ENCODE measurements at regions not wholly inside any gene's neighbourhood (a gene's known extent, or its start where the extent isn't known, plus 50 kb on each side); places are given as distances from the start of the nearest gene placed in this dataset.

- Histone ChIP-seq H3K4me3 (ENCODE audit: low read length) (no peak overlapping the region), H3K9me2 (replicated peaks; ENCODE audit: insufficient read depth, low read length) (no peaks in the 10 kb centered on the region), H3K36me3 (replicated peaks; ENCODE audit: insufficient read depth, low read length) (no peaks in the 10 kb centered on the region), H3K27ac (ENCODE audit: low read length) (no peak overlapping the region), H3K79me2 (ENCODE audit: low read length) (no peaks in the 10 kb centered on the region), H3F3A (ENCODE audit: insufficient read depth, low read length) (no peaks in the 10 kb centered on the region), H3K9me3 (replicated peaks; ENCODE audit: insufficient read depth, low read length) (no peaks in the 10 kb centered on the region), H3K4me2 (ENCODE audit: low read depth, low read length) (no peak overlapping the region), H2AFZ (ENCODE audit: low read length) (no peak overlapping the region), H3K27me3 (replicated peaks; ENCODE audit: insufficient read depth, low read length) (no peaks in the 10 kb centered on the region), H4K20me1 (ENCODE audit: insufficient read depth, low read length) (no peaks in the 10 kb centered on the region), H3K4me1 (ENCODE audit: low read length) (no peaks in the 10 kb centered on the region), H3K9ac (ENCODE audit: low read length) (no peak overlapping the region)
- TF ChIP-seq, protein P1, sequence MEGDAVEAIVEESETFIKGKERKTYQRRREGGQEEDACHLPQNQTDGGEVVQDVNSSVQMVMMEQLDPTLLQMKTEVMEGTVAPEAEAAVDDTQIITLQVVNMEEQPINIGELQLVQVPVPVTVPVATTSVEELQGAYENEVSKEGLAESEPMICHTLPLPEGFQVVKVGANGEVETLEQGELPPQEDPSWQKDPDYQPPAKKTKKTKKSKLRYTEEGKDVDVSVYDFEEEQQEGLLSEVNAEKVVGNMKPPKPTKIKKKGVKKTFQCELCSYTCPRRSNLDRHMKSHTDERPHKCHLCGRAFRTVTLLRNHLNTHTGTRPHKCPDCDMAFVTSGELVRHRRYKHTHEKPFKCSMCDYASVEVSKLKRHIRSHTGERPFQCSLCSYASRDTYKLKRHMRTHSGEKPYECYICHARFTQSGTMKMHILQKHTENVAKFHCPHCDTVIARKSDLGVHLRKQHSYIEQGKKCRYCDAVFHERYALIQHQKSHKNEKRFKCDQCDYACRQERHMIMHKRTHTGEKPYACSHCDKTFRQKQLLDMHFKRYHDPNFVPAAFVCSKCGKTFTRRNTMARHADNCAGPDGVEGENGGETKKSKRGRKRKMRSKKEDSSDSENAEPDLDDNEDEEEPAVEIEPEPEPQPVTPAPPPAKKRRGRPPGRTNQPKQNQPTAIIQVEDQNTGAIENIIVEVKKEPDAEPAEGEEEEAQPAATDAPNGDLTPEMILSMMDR (IDR thresholded peaks at IDR 0.05; ENCODE audit: low read length) = no peak
- no peak for TF ChIP-seq EZH2phosphoT487 (IDR thresholded peaks at IDR 0.05; ENCODE audit: low read length)
- no peak for TF ChIP-seq EZH2 (optimal IDR thresholded peaks at IDR 0.05; ENCODE audit: low read depth, low read length)
- DNase-seq = no peak
These were observed 278.6 kb downstream of the ZSWIM6 start for GRCh38 chr5:61610678-61611024.

GRCh38 chr5:61612431-61612830, 280.4 kb downstream of the ZSWIM6 start:
- TF ChIP-seq, protein P1 (IDR thresholded peaks at IDR 0.05; ENCODE audit: low read length) = no peak
- no peak for TF ChIP-seq EZH2 (optimal IDR thresholded peaks at IDR 0.05; ENCODE audit: low read depth, low read length)
- TF ChIP-seq EZH2phosphoT487 (IDR thresholded peaks at IDR 0.05; ENCODE audit: low read length) = no peak
- Histone ChIP-seq H3K27ac (ENCODE audit: low read length) (no peak overlapping the region), H2AFZ (ENCODE audit: low read length) (no peak overlapping the region), H3K79me2 (ENCODE audit: low read length) (no peaks in the 10 kb centered on the region), H4K20me1 (ENCODE audit: insufficient read depth, low read length) (no peaks in the 10 kb centered on the region), H3K4me2 (ENCODE audit: low read depth, low read length) (no peak overlapping the region), H3K4me3 (ENCODE audit: low read length) (no peak overlapping the region), H3K36me3 (replicated peaks; ENCODE audit: insufficient read depth, low read length) (no peaks in the 10 kb centered on the region), H3K9me3 (replicated peaks; ENCODE audit: insufficient read depth, low read length) (no peaks in the 10 kb centered on the region), H3K27me3 (replicated peaks; ENCODE audit: insufficient read depth, low read length) (no peaks in the 10 kb centered on the region), H3K9me2 (replicated peaks; ENCODE audit: insufficient read depth, low read length) (no peaks in the 10 kb centered on the region), H3F3A (ENCODE audit: insufficient read depth, low read length) (no peaks in the 10 kb centered on the region), H3K9ac (ENCODE audit: low read length) (no peak overlapping the region), H3K4me1 (ENCODE audit: low read length) (no peaks in the 10 kb centered on the region)
- no peak for DNase-seq

GRCh38 chr5:61613679-61614078, 281.6 kb downstream of the ZSWIM6 start:
- TF ChIP-seq EZH2phosphoT487 (IDR thresholded peaks at IDR 0.05; ENCODE audit: low read length) (no peak), EZH2 (optimal IDR thresholded peaks at IDR 0.05; ENCODE audit: low read depth, low read length) (no peak)
- TF ChIP-seq, protein P1 (IDR thresholded peaks at IDR 0.05; ENCODE audit: low read length) = no peak
- Histone ChIP-seq H3K36me3 (replicated peaks; ENCODE audit: insufficient read depth, low read length) (no peaks in the 10 kb centered on the region), H3K9ac (ENCODE audit: low read length) (no peak overlapping the region), H3K4me1 (ENCODE audit: low read length) (no peaks in the 10 kb centered on the region), H3K27me3 (replicated peaks; ENCODE audit: insufficient read depth, low read length) (no peaks in the 10 kb centered on the region), H3K9me3 (replicated peaks; ENCODE audit: insufficient read depth, low read length) (no peaks in the 10 kb centered on the region), H2AFZ (ENCODE audit: low read length) (no peak overlapping the region), H3K27ac (ENCODE audit: low read length) (no peak overlapping the region), H3F3A (ENCODE audit: insufficient read depth, low read length) (no peaks in the 10 kb centered on the region), H3K79me2 (ENCODE audit: low read length) (no peaks in the 10 kb centered on the region), H4K20me1 (ENCODE audit: insufficient read depth, low read length) (no peaks in the 10 kb centered on the region), H3K4me3 (ENCODE audit: low read length) (no peak overlapping the region), H3K9me2 (replicated peaks; ENCODE audit: insufficient read depth, low read length) (no peaks in the 10 kb centered on the region), H3K4me2 (ENCODE audit: low read depth, low read length) (no peak overlapping the region)
- DNase-seq = no peak
